Vagina (tissue), 2 donors: ENCODE measurements at regions not wholly inside any gene's neighbourhood (a gene's known extent, or its start where the extent isn't known, plus 50 kb on each side); places are given as distances from the start of the nearest gene placed in this dataset.

Experiments used
- DNase-seq, 2 donors: peaks; one replicate each; pipeline ENCODE4 v3.0.0-alpha.2; 2017; ENCODE audit errors: extremely low spot score in 2 of 2
- H3K27ac ChIP-seq: fragments of 200-600 bp; sonication (generic); one replicate; pipeline ENCODE4 v1.5.1; 2019
- H3K27me3 ChIP-seq: fragments of 200-600 bp; sonication (generic); one replicate; pipeline ENCODE4 v1.5.1; 2019
- H3K36me3 ChIP-seq, 2 donors: fragments of 200-600 bp; sonication (generic); one replicate each; pipeline ENCODE4 v1.5.1; 2017 to 2019
- H3K4me1 ChIP-seq: fragments of 200-600 bp; sonication (generic); one replicate; pipeline ENCODE4 v1.5.1; 2019
- H3K4me3 ChIP-seq, 2 donors: fragments of 200-600 bp; sonication (generic); 1 replicate in 1 of 2; 2 replicates in 1 of 2; pipeline ENCODE4 v1.5.1; 2016 to 2019
- H3K9me3 ChIP-seq: fragments of 200-600 bp; sonication (generic); one replicate; pipeline ENCODE4 v1.5.1; 2019
- CTCF ChIP-seq, 3 experiments: fragments of 450-650 bp in 2 of 3; fragments of 200-600 bp in 1 of 3; sonication (generic) in 1 of 3; IDR thresholded peaks; one replicate each; pipeline ENCODE4 v1.5.1; 2017 to 2019; ENCODE audit warnings: antibody characterized with exemption in 3 of 3, mild to moderate bottlenecking in 2 of 3, moderate library complexity in 2 of 3
- POLR2A ChIP-seq, 2 donors: fragments of 450-650 bp; IDR thresholded peaks; one replicate each; pipeline ENCODE4 v1.6.1; 2017; ENCODE audit warnings: antibody characterized with exemption in 2 of 2, mild to moderate bottlenecking in 2 of 2, moderate library complexity in 2 of 2
- POLR2AphosphoS5 ChIP-seq, 2 donors: sonication (generic); formaldehyde crosslinking; IDR thresholded peaks; one replicate each; pipeline ENCODE4 v1.9.0; 2017; ENCODE audit warnings: antibody characterized with exemption in 2 of 2, mild to moderate bottlenecking in 2 of 2, low read depth in 1 of 2; ENCODE audit not compliant: insufficient read depth in 1 of 2
- intact Hi-C: fragments of 100-400 bp; cut with DNase I; formaldehyde crosslinking; loops from one replicate; pipeline ENCODE4 v1.15.1; 2023

- Histone ChIP-seq H3K4me3 (no peak overlapping the region), H3K27me3 (no peaks in the 10 kb centered on the region), H3K9me3 (no peaks in the 10 kb centered on the region), H3K27ac (no peak overlapping the region), H3K36me3 (no peaks in the 10 kb centered on the region), H3K4me1 (no peaks in the 10 kb centered on the region)
- peak; percentile 74 to 77 for DNase-seq
- no peak for TF ChIP-seq POLR2A (IDR thresholded peaks at IDR 0.05)
- TF ChIP-seq CTCF (IDR thresholded peaks at IDR 0.05), result no peak
- TF ChIP-seq POLR2AphosphoS5 (IDR thresholded peaks at IDR 0.05; ENCODE audit: insufficient read depth in 1 of 2, low read depth in 1 of 2), result no peak
- intact Hi-C loops, result no loop called here
These were observed 357.3 kb downstream of the NPHP4 start for GRCh38 chr1:5634893-5635292.

- TF ChIP-seq POLR2A (IDR thresholded peaks at IDR 0.05) (no peak), POLR2AphosphoS5 (IDR thresholded peaks at IDR 0.05; ENCODE audit: insufficient read depth in 1 of 2, low read depth in 1 of 2) (no peak), CTCF (IDR thresholded peaks at IDR 0.05) (no peak)
- no peak overlapping the region for H3K4me3 ChIP-seq
- intact Hi-C loops, result no loop called here
- no peaks in the 10 kb centered on the region for H3K9me3 ChIP-seq
- H3K36me3 ChIP-seq, result no peaks in the 10 kb centered on the region
- no peak for DNase-seq
- no peaks in the 10 kb centered on the region for H3K4me1 ChIP-seq
- no peak overlapping the region for H3K27ac ChIP-seq
- no peaks in the 10 kb centered on the region for H3K27me3 ChIP-seq
These were observed 359.4 kb downstream of the NPHP4 start for GRCh38 chr1:5632814-5633213.

- TF ChIP-seq POLR2AphosphoS5 (IDR thresholded peaks at IDR 0.05; ENCODE audit: insufficient read depth in 1 of 2, low read depth in 1 of 2), result no peak
- no peak for TF ChIP-seq POLR2A (IDR thresholded peaks at IDR 0.05)
- no peak for TF ChIP-seq CTCF (IDR thresholded peaks at IDR 0.05)
- Histone ChIP-seq H3K4me3 (no peak overlapping the region), H3K27me3 (no peaks in the 10 kb centered on the region), H3K9me3 (no peaks in the 10 kb centered on the region), H3K27ac (no peak overlapping the region), H3K4me1 (no peaks in the 10 kb centered on the region), H3K36me3 (no peaks in the 10 kb centered on the region)
- intact Hi-C loops, result no loop called here
- DNase-seq, result peak in 1 of 2 donors; percentile 42
These were observed 360.0 kb downstream of the NPHP4 start for GRCh38 chr1:5632224-5632623.

GRCh38 chr1:5628416-5628815, 363.8 kb downstream of the NPHP4 start:
- Histone ChIP-seq H3K9me3 (no peaks in the 10 kb centered on the region), H3K4me1 (no peaks in the 10 kb centered on the region), H3K4me3 (no peak overlapping the region), H3K27me3 (no peaks in the 10 kb centered on the region), H3K36me3 (no peaks in the 10 kb centered on the region), H3K27ac (no peak overlapping the region)
- TF ChIP-seq POLR2AphosphoS5 (IDR thresholded peaks at IDR 0.05; ENCODE audit: insufficient read depth in 1 of 2, low read depth in 1 of 2) (no peak), CTCF (IDR thresholded peaks at IDR 0.05) (no peak), POLR2A (IDR thresholded peaks at IDR 0.05) (no peak)
- intact Hi-C loops, result no loop called here
- peak in 1 of 2 donors; percentile 31 for DNase-seq

GRCh38 chr1:5623399-5623798, 368.8 kb downstream of the NPHP4 start:
- TF ChIP-seq POLR2A (IDR thresholded peaks at IDR 0.05) (no peak), POLR2AphosphoS5 (IDR thresholded peaks at IDR 0.05; ENCODE audit: insufficient read depth in 1 of 2, low read depth in 1 of 2) (no peak), CTCF (IDR thresholded peaks at IDR 0.05) (no peak)
- no peak overlapping the region for H3K4me3 ChIP-seq
- no peaks in the 10 kb centered on the region for H3K36me3 ChIP-seq
- no peaks in the 10 kb centered on the region for H3K4me1 ChIP-seq
- no peaks in the 10 kb centered on the region for H3K9me3 ChIP-seq
- intact Hi-C loops, result no loop called here
- H3K27me3 ChIP-seq, result no peaks in the 10 kb centered on the region
- peak; percentile 72 to 79 for DNase-seq
- H3K27ac ChIP-seq, result no peak overlapping the region
